PC-9 (cell line): ENCODE measurements at regions not wholly inside any gene's neighbourhood (a gene's known extent, or its start where the extent isn't known, plus 50 kb on each side); places are given as distances from the start of the nearest gene placed in this dataset.
"Not testable (repeated sequence)": the region's sequence is repeated elsewhere in the genome, so short reads cannot be mapped to it uniquely, and the experiment has no call there.

Experiments
- BruUV-seq: library from RNA; stranded (reverse); fragments of 400-500 nt; replicated peaks from 2 replicates; lab custom pipeline; 2021; lab: Mats Ljungman, UMichigan
- CTCF ChIA-PET: fragments of 300-600 bp; sonication (Branson Sonifier 250); formaldehyde crosslinking; loops from one replicate; lab custom pipeline; 2022; ENCODE audit warnings: antibody characterized with exemption; lab: Charles Lee
- POLR2A ChIA-PET: fragments of 300-600 bp; sonication (Branson Sonifier 250); formaldehyde crosslinking; loops from one replicate; lab custom pipeline; 2022; ENCODE audit warnings: antibody characterized with exemption; ENCODE audit not compliant: unreplicated experiment; lab: Charles Lee
- DNase-seq, 2 experiments: peaks; one replicate each; pipeline versions ENCODE4 v3.0.0 to v3.0.0-alpha.2; 2015 to 2022; ENCODE audit warnings: mixed read lengths in 1 of 2
- H2AFZ ChIP-seq: fragments of 200-600 bp; sonication (generic); 2 replicates; pipeline ENCODE4 v1.8.1; 2017; ENCODE audit warnings: antibody characterized with exemption
- H3F3A ChIP-seq: fragments of 200-600 bp; sonication (generic); 2 replicates; pipeline ENCODE4 v1.8.1; 2017; ENCODE audit warnings: antibody characterized with exemption, mild to moderate bottlenecking, low read depth; ENCODE audit not compliant: insufficient read depth
- H3K27ac ChIP-seq: fragments of 200-600 bp; sonication (generic); 2 replicates; pipeline ENCODE4 v1.6.1; 2016; ENCODE audit warnings: mixed run types
- H3K27me3 ChIP-seq: fragments of 200-600 bp; sonication (generic); 2 replicates; pipeline ENCODE4 v1.6.1; 2016; ENCODE audit warnings: low read depth, mixed run types; ENCODE audit not compliant: insufficient read depth
- H3K36me3 ChIP-seq: fragments of 200-600 bp; sonication (generic); 2 replicates; pipeline ENCODE4 v1.6.1; 2016; ENCODE audit warnings: low read depth, mixed run types
- H3K4me1 ChIP-seq: fragments of 200-600 bp; sonication (generic); replicated peaks from 2 replicates; pipeline ENCODE4 v1.6.1; 2016; ENCODE audit warnings: mixed run types; ENCODE audit not compliant: insufficient read depth
- H3K4me2 ChIP-seq: fragments of 200-600 bp; sonication (generic); 2 replicates; pipeline ENCODE4 v1.6.1; 2017; ENCODE audit warnings: mixed run types
- H3K4me3 ChIP-seq: fragments of 200-600 bp; sonication (generic); 2 replicates; pipeline ENCODE4 v1.6.1; 2016; ENCODE audit warnings: mixed run types
- H3K79me2 ChIP-seq: fragments of 200-600 bp; sonication (generic); 2 replicates; pipeline ENCODE4 v1.6.1; 2017; ENCODE audit warnings: low read depth, mixed run types
- H3K9me2 ChIP-seq: fragments of 200-600 bp; sonication (generic); 2 replicates; pipeline ENCODE4 v1.8.1; 2017; ENCODE audit warnings: mild to moderate bottlenecking; ENCODE audit not compliant: insufficient read depth
- H3K9me3 ChIP-seq: fragments of 200-600 bp; sonication (generic); 2 replicates; pipeline ENCODE4 v1.8.1; 2016; ENCODE audit warnings: low read depth; ENCODE audit not compliant: insufficient read depth
- H4K20me1 ChIP-seq: fragments of 200-600 bp; sonication (generic); 2 replicates; pipeline ENCODE4 v1.8.1; 2017; ENCODE audit not compliant: insufficient read depth
- CTCF ChIP-seq: fragments of 200-600 bp; sonication (generic); conservative IDR thresholded peaks from 2 replicates; pipeline ENCODE4 v1.6.1; 2017; ENCODE audit warnings: mixed run types, antibody characterized with exemption, mild to moderate bottlenecking, moderate library complexity
- EZH2 ChIP-seq: fragments of 200-600 bp; sonication (generic); IDR thresholded peaks from 2 replicates; pipeline ENCODE4 v1.8.0; 2017; ENCODE audit warnings: antibody characterized with exemption, low read depth
- intact Hi-C: fragments of 100-400 bp; cut with micrococcal nuclease; formaldehyde crosslinking; loops from one replicate; pipeline ENCODE4 v1.10.0; 2022; ENCODE audit not compliant: unreplicated experiment

- no peak overlapping the region for H3K27ac ChIP-seq
- no peaks in the 10 kb centered on the region for H3K4me1 ChIP-seq
- POLR2A ChIA-PET = no interaction called here
- intact Hi-C loops = loop anchor here (5.0 kb wide), 1 partner anchor 98 kb away; no protein-coding TSS in a partner anchor
- no peaks in the 10 kb centered on the region for H4K20me1 ChIP-seq
- no TSS peak for BruUV-seq
- H3K4me2 ChIP-seq = no peak overlapping the region
- H3K4me3 ChIP-seq = no peak overlapping the region
- no peaks in the 10 kb centered on the region for H3K79me2 ChIP-seq
- CTCF ChIA-PET = no interaction called here
- no peaks in the 10 kb centered on the region for H3K36me3 ChIP-seq
- no peak overlapping the region for H2AFZ ChIP-seq
- DNase-seq = peak; percentile 8 to 39
- H3F3A ChIP-seq = no peaks in the 10 kb centered on the region
- no peaks in the 10 kb centered on the region; the same call in 1 of the 2 replicates for H3K9me2 ChIP-seq
- H3K9me3 ChIP-seq = no peaks in the 10 kb centered on the region
- H3K27me3 ChIP-seq = no peaks in the 10 kb centered on the region
- TF ChIP-seq EZH2 (no peak), CTCF (no peak)
Measured at GRCh38 chrX:12065251-12065650, 73.0 kb upstream of the FRMPD4 start.

- no TSS peak for BruUV-seq
- intact Hi-C loops = no loop called here
- Histone ChIP-seq H3K79me2 (no peaks in the 10 kb centered on the region), H3F3A (no peaks in the 10 kb centered on the region), H3K27me3 (no peaks in the 10 kb centered on the region), H3K4me1 (no peaks in the 10 kb centered on the region), H4K20me1 (no peaks in the 10 kb centered on the region), H3K36me3 (no peaks in the 10 kb centered on the region), H3K9me2 (no peaks in the 10 kb centered on the region), H3K9me3 (no peaks in the 10 kb centered on the region), H3K4me3 (no peak overlapping the region), H3K27ac (no peak overlapping the region), H2AFZ (no peak overlapping the region), H3K4me2 (no peak overlapping the region)
- ChIA-PET CTCF (no interaction called here), POLR2A (no interaction called here)
- no peak for DNase-seq
- TF ChIP-seq EZH2 = no peak
- TF ChIP-seq CTCF = no peak
Measured at GRCh38 chrX:12076046-12076445, 62.2 kb upstream of the FRMPD4 start.

- Histone ChIP-seq H2AFZ (no peak overlapping the region), H3K4me2 (no peak overlapping the region), H3K79me2 (no peaks in the 10 kb centered on the region), H3K9me2 (no peaks in the 10 kb centered on the region), H3K4me1 (no peaks in the 10 kb centered on the region), H3K36me3 (no peaks in the 10 kb centered on the region), H3K9me3 (no peaks in the 10 kb centered on the region), H3K27ac (no peak overlapping the region), H3F3A (no peaks in the 10 kb centered on the region), H3K4me3 (no peak overlapping the region), H4K20me1 (no peaks in the 10 kb centered on the region), H3K27me3 (no peaks in the 10 kb centered on the region)
- intact Hi-C loops = loop anchor here (1.0 kb wide), 1 partner anchor 621 kb away; no protein-coding TSS in a partner anchor
- ChIA-PET CTCF (no interaction called here), POLR2A (no interaction called here)
- no TSS peak for BruUV-seq
- DNase-seq = peak in 1 of 2 experiments; percentile 40
- TF ChIP-seq EZH2 (no peak), CTCF (peak; percentile 63)
Measured at GRCh38 chrX:12080265-12080664, 58.0 kb upstream of the FRMPD4 start.

- H3K4me3 ChIP-seq, H3K36me3 ChIP-seq, H3F3A ChIP-seq, H3K9me3 ChIP-seq, intact Hi-C loops, DNase-seq, H3K4me2 ChIP-seq, H3K27me3 ChIP-seq, CTCF ChIA-PET, H4K20me1 ChIP-seq, H3K9me2 ChIP-seq, H2AFZ ChIP-seq, BruUV-seq, POLR2A ChIA-PET, H3K27ac ChIP-seq, H3K4me1 ChIP-seq, H3K79me2 ChIP-seq: not testable (repeated sequence)
Measured at GRCh38 chrX:12082959-12083358, 55.3 kb upstream of the FRMPD4 start.
